PC-9 (cell line): ENCODE measurements at regions not wholly inside any gene's neighbourhood (a gene's known extent, or its start where the extent isn't known, plus 50 kb on each side); places are given as distances from the start of the nearest gene placed in this dataset.

Experiments
- EZH2 ChIP-seq: fragments of 200-600 bp; sonication (generic); IDR thresholded peaks from 2 replicates; pipeline ENCODE4 v1.8.0; 2017; ENCODE audit warnings: antibody characterized with exemption, low read depth
- TF ChIP-seq, protein P1 (sequence below): fragments of 200-600 bp; sonication (generic); conservative IDR thresholded peaks from 2 replicates; pipeline ENCODE4 v1.6.1; 2017; ENCODE audit warnings: mixed run types, antibody characterized with exemption, mild to moderate bottlenecking, moderate library complexity

DNA sequence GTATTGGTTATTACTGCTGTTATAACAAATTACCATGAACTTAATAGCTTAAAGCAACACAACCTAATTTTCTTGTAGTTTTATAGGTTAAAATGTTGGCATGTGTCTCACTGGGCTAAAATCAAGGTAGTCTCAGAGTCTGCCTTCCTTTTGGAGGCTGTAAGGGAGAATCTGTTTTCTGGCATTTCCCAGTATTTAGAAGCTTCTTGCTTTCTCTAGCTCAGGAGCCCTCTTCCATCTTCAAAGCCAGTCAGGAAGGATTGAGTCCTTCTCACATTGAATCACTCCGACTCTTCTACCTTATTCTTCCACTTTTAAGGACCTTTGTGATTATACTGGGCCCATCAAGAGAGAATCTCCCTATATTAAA is 156.2 kb downstream of the MBL2 start:
- TF ChIP-seq, protein P1, sequence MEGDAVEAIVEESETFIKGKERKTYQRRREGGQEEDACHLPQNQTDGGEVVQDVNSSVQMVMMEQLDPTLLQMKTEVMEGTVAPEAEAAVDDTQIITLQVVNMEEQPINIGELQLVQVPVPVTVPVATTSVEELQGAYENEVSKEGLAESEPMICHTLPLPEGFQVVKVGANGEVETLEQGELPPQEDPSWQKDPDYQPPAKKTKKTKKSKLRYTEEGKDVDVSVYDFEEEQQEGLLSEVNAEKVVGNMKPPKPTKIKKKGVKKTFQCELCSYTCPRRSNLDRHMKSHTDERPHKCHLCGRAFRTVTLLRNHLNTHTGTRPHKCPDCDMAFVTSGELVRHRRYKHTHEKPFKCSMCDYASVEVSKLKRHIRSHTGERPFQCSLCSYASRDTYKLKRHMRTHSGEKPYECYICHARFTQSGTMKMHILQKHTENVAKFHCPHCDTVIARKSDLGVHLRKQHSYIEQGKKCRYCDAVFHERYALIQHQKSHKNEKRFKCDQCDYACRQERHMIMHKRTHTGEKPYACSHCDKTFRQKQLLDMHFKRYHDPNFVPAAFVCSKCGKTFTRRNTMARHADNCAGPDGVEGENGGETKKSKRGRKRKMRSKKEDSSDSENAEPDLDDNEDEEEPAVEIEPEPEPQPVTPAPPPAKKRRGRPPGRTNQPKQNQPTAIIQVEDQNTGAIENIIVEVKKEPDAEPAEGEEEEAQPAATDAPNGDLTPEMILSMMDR = no peak
- TF ChIP-seq EZH2 = no peak
